Panc1 (cell line): ENCODE measurements at regions not wholly inside any gene's neighbourhood (a gene's known extent, or its start where the extent isn't known, plus 50 kb on each side); places are given as distances from the start of the nearest gene placed in this dataset.

Source experiments
- SIN3A ChIP-seq: IDR thresholded peaks from 2 replicates; pipeline ENCODE4 v1.6.1; 2012; ENCODE audit warnings: low read depth, mild to moderate bottlenecking, low read length, moderate library complexity, borderline replicate concordance; ENCODE audit not compliant: insufficient read depth
- TCF7L2 ChIP-seq: IDR thresholded peaks from 2 replicates; pipeline ENCODE4 v1.6.1; 2011; ENCODE audit warnings: mild to moderate bottlenecking, low read depth, low read length, inconsistent platforms
- TF ChIP-seq, protein P1 (sequence below): fragments of 450-650 bp; IDR thresholded peaks from 2 replicates; pipeline ENCODE4 v1.5.1; 2017; ENCODE audit warnings: mild to moderate bottlenecking
- TF ChIP-seq, protein P2 (sequence below), 2 experiments: IDR thresholded peaks; 2 replicates each; pipeline ENCODE4 v1.6.1; 2011 to 2012; ENCODE audit warnings: low read depth in 2 of 2, control low read depth in 1 of 2, low read length in 1 of 2, mild to moderate bottlenecking in 1 of 2, moderate library complexity in 1 of 2; ENCODE audit not compliant: insufficient read depth in 1 of 2

DNA sequence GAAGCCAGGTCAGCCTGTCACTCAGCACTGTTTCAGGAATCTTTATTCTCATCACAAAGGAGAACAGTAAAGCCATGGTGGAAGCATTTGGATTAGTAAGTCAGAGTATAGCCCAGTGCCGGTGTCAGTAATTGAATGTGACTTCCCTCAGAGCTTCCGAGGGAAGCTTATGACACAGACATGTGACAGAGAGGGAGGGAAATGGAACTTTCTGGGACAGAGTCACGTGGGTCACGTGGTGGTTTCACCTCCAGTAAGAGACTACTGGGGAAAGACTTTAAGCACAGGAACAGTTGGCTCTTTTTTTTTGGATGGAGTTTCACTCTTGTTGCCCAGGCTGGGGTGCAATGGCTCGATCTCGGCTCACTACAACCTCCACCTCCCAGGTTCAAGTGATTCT is 53.3 kb upstream of the CCDC160 start:
- TF ChIP-seq, protein P1, sequence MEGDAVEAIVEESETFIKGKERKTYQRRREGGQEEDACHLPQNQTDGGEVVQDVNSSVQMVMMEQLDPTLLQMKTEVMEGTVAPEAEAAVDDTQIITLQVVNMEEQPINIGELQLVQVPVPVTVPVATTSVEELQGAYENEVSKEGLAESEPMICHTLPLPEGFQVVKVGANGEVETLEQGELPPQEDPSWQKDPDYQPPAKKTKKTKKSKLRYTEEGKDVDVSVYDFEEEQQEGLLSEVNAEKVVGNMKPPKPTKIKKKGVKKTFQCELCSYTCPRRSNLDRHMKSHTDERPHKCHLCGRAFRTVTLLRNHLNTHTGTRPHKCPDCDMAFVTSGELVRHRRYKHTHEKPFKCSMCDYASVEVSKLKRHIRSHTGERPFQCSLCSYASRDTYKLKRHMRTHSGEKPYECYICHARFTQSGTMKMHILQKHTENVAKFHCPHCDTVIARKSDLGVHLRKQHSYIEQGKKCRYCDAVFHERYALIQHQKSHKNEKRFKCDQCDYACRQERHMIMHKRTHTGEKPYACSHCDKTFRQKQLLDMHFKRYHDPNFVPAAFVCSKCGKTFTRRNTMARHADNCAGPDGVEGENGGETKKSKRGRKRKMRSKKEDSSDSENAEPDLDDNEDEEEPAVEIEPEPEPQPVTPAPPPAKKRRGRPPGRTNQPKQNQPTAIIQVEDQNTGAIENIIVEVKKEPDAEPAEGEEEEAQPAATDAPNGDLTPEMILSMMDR: no peak
- TF ChIP-seq SIN3A: no peak
- TF ChIP-seq, protein P2, sequence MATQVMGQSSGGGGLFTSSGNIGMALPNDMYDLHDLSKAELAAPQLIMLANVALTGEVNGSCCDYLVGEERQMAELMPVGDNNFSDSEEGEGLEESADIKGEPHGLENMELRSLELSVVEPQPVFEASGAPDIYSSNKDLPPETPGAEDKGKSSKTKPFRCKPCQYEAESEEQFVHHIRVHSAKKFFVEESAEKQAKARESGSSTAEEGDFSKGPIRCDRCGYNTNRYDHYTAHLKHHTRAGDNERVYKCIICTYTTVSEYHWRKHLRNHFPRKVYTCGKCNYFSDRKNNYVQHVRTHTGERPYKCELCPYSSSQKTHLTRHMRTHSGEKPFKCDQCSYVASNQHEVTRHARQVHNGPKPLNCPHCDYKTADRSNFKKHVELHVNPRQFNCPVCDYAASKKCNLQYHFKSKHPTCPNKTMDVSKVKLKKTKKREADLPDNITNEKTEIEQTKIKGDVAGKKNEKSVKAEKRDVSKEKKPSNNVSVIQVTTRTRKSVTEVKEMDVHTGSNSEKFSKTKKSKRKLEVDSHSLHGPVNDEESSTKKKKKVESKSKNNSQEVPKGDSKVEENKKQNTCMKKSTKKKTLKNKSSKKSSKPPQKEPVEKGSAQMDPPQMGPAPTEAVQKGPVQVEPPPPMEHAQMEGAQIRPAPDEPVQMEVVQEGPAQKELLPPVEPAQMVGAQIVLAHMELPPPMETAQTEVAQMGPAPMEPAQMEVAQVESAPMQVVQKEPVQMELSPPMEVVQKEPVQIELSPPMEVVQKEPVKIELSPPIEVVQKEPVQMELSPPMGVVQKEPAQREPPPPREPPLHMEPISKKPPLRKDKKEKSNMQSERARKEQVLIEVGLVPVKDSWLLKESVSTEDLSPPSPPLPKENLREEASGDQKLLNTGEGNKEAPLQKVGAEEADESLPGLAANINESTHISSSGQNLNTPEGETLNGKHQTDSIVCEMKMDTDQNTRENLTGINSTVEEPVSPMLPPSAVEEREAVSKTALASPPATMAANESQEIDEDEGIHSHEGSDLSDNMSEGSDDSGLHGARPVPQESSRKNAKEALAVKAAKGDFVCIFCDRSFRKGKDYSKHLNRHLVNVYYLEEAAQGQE (IDR thresholded peaks at IDR 0.05; ENCODE audit: insufficient read depth in 1 of 2, low read depth in 2 of 2, low read length in 1 of 2): no peak
- no peak for TF ChIP-seq TCF7L2
